GM12872 (cell line): ENCODE measurements at regions not wholly inside any gene's neighbourhood (a gene's known extent, or its start where the extent isn't known, plus 50 kb on each side); places are given as distances from the start of the nearest gene placed in this dataset.

Experiments used
- TF ChIP-seq, protein P1 (sequence below): IDR thresholded peaks from 3 replicates; pipeline ENCODE4 v1.5.1; 2011; ENCODE audit warnings: low read depth, mild to moderate bottlenecking, low read length, moderate library complexity; ENCODE audit not compliant: insufficient read depth

DNA sequence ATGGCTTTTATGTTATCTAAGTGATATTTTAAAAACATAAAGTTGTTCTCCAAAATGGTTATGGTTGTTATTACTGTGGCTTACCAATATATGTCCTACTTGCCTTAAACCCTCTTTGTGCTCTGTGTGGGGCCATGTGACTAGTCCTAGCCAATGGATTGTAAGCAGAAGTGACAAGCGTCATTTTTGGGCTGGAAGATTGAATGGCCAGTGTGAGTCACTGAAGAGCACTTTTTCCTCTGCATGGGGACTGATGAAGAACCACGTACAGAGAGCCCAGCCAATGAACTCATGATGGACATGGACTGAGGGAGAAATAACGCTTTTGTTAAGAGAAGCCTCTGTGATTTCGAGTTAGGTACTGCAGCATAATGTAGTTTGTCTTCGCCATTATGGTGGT lies 332.7 kb downstream of the EDEM1 start:
- TF ChIP-seq, protein P1, sequence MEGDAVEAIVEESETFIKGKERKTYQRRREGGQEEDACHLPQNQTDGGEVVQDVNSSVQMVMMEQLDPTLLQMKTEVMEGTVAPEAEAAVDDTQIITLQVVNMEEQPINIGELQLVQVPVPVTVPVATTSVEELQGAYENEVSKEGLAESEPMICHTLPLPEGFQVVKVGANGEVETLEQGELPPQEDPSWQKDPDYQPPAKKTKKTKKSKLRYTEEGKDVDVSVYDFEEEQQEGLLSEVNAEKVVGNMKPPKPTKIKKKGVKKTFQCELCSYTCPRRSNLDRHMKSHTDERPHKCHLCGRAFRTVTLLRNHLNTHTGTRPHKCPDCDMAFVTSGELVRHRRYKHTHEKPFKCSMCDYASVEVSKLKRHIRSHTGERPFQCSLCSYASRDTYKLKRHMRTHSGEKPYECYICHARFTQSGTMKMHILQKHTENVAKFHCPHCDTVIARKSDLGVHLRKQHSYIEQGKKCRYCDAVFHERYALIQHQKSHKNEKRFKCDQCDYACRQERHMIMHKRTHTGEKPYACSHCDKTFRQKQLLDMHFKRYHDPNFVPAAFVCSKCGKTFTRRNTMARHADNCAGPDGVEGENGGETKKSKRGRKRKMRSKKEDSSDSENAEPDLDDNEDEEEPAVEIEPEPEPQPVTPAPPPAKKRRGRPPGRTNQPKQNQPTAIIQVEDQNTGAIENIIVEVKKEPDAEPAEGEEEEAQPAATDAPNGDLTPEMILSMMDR, result no peak

DNA sequence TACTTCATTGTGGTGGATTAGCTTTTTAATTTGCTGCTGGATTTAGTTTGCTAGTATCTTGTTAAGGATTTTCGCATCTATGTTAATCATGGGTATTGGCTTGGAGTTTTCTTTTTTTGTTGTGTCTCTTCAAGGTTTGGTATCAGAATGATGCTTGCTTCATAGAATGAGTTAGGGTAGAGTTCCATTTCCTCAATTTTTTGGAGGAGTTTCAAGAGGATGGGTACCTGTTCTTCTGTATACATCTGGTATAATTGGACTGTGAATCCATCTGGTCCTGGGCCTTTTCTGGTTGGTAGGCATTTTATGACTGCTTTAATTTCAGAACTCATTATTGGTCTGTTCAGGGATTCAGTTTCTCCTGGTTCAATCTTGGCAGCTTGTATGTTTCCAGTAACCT lies 335.6 kb downstream of the EDEM1 start:
- TF ChIP-seq, protein P1, result no peak

DNA sequence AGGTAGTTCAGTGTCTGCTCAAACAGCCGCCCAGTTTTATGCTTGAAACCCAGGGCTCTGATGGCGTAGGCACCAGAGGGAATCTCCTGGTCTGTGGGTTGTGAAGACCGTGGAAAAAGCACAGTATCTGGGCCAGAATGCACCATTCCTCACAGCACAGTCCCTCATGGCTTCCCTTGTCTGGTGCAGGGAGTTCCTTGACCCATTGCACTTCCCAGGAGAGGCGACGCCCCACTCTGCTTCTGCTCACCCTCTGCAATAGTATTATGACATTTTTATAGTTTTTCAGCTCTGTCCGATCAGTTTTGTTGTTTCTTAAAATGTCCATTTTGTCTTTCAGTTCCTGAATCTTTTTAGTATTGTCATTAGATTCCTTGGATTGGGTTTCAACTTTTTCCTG lies 343.5 kb downstream of the EDEM1 start:
- TF ChIP-seq, protein P1, result no peak

DNA sequence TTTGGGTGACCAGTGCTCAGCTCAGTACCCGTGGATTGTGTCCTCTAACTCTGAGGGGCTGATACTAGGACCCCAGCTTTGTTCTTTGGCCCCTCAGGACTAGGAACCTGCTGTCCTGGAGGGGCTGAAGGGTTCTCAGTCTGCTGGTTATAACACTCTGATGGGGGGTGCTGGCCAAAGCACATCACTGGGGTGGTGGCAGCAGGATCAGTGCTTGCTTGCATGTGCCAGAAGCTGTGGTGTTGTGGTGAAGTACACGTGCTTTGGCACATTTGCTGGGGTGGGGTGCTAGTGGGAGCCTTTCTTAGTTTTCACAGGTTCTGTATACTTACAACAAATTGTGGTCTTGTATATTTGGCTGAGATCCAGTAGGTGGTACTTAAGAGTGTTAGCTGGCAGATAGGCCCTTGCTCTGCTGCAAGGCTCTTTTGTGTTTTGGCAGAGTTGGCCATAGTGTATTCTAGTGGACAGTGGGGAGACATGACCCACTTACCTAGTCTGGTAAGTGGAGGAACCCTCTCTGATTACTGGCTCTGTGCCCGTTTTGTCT lies 344.3 kb downstream of the EDEM1 start:
- TF ChIP-seq, protein P1, result no peak

DNA sequence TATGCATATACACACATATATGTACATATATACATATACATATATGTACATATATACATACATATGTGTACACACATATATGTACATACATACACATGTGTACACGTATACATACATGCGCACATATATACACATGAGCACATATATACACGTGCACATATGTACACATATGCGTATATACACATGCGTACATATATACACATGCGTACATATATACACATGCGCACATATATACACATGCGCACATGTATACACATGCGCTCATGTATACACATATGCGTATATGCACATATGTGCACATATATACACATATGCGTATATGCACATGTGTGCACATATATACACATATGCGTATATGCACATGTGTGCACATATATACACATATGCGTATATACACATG lies 353.0 kb downstream of the EDEM1 start:
- TF ChIP-seq, protein P1, result no peak

DNA sequence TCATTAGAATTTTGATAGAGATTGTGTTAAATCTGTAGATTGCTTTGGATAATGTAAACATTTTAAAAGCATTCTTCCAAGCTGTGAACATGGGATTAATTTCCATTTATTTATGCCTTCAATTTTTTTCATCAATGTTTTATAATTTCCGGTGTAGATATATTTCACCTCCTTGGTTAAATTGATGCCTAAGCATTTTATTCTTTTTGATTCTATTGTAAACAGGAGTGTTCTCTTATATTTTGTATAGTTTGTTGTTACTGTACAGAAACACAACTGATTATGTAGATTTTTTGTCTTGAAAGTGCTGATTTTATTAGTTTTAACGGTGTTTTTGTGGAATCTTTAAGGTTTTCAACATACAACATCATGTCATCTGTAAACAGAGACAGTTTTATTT lies 355.0 kb downstream of the EDEM1 start:
- TF ChIP-seq, protein P1, result no peak

DNA sequence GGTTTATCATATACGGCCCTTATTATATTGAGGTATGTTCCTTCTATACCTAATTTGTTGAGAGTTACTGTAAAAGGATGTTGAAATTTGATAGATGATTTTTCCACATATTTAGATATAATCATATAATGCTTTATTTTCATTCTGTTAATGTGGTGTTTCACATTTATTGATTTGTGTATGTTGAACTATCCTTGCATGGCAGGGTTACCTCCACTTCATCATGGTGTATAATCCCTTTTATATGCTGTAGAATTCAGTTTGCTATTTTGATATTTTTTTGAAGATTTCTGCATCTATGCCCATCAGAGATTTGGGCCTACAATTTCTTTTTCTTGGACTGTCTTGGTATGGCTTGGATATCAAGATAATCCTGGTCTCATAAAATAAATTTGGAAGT lies 355.5 kb downstream of the EDEM1 start:
- TF ChIP-seq, protein P1, result no peak
